GM19438 (cell line): ENCODE measurements at regions not wholly inside any gene's neighbourhood (a gene's known extent, or its start where the extent isn't known, plus 50 kb on each side); places are given as distances from the start of the nearest gene placed in this dataset.
"Not testable (repeated sequence)": the region's sequence is repeated elsewhere in the genome, so short reads cannot be mapped to it uniquely, and the experiment has no call there.

Source experiments
- ATAC-seq: cut with Tn5 transposase; IDR thresholded peaks from one replicate; pipeline ENCODE4 v1.9.1; 2021; ENCODE audit warnings: low read depth; ENCODE audit not compliant: unreplicated experiment

GRCh38 chr10:109022417-109023049 lies 900.8 kb downstream of the XPNPEP1 start:
- ATAC-seq: no peak

- ATAC-seq: no peak
These were observed 904.3 kb downstream of the XPNPEP1 start for GRCh38 chr10:109019001-109019424.

GRCh38 chr10:109007514-109007913 lies 915.8 kb downstream of the XPNPEP1 start:
- ATAC-seq: no peak

- ATAC-seq: no peak
These were observed 932.9 kb downstream of the XPNPEP1 start for GRCh38 chr10:108990441-108990840.

GRCh38 chr10:108989976-108990375 lies 933.3 kb downstream of the XPNPEP1 start:
- no peak for ATAC-seq

GRCh38 chr10:108982159-108982558 lies 941.2 kb downstream of the XPNPEP1 start:
- ATAC-seq: no peak

GRCh38 chr10:108980869-108981268 lies 942.4 kb downstream of the XPNPEP1 start:
- no peak for ATAC-seq

GRCh38 chr10:108975459-108976058 lies 947.8 kb downstream of the XPNPEP1 start:
- ATAC-seq: no peak

GRCh38 chr10:108970016-108970415 lies 953.3 kb downstream of the XPNPEP1 start:
- ATAC-seq: no peak

- ATAC-seq: no peak
These were observed 956.9 kb downstream of the XPNPEP1 start for GRCh38 chr10:108966411-108966810.

- ATAC-seq: no peak
These were observed 957.3 kb downstream of the XPNPEP1 start for GRCh38 chr10:108966005-108966404.

- ATAC-seq: no peak
These were observed 961.1 kb downstream of the XPNPEP1 start for GRCh38 chr10:108962172-108962571.

GRCh38 chr10:108957681-108958080 lies 965.6 kb downstream of the XPNPEP1 start:
- no peak for ATAC-seq

GRCh38 chr10:108956149-108956548 lies 967.2 kb downstream of the XPNPEP1 start:
- ATAC-seq: no peak

GRCh38 chr10:108920029-108920428 lies 1003.3 kb downstream of the XPNPEP1 start:
- not testable (repeated sequence) for ATAC-seq

- no peak for ATAC-seq
These were observed 1010.0 kb downstream of the XPNPEP1 start for GRCh38 chr10:108913300-108913699.

- peak; percentile 83 for ATAC-seq
These were observed 1011.3 kb downstream of the XPNPEP1 start for GRCh38 chr10:108911814-108912541.

GRCh38 chr10:108908096-108908495 lies 1015.2 kb downstream of the XPNPEP1 start:
- no peak for ATAC-seq

GRCh38 chr10:108905821-108906220 lies 1017.5 kb downstream of the XPNPEP1 start:
- no peak for ATAC-seq

GRCh38 chr10:108905171-108905570 lies 1018.1 kb downstream of the XPNPEP1 start:
- no peak for ATAC-seq

GRCh38 chr10:108904163-108904838 lies 1019.0 kb downstream of the XPNPEP1 start:
- no peak for ATAC-seq
